ENCODE measurements at regions not wholly inside any gene's neighbourhood (a gene's known extent, or its start where the extent isn't known, plus 50 kb on each side); places are given as distances from the start of the nearest gene placed in this dataset.

DNA sequence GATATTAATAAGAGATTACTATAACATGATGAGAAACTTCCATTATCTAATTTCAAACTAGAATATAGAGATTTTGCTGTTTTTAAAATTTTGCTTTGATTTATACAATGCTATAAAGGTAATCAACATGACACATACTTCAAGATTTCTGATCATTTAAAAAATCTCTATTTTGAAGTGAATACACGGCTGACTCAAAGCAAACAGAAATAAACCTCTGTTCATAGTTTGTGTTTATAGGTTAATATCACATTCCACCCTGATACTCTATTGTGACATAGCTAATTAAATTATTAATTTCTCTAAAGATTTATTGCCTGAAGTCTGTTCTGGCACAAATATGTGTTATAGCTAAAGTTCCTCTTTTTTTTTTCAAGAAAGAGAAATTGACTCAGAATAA, 349.2 kb downstream of the TLL1 start:
- Histone ChIP-seq H3K36me3 (ENCODE audit: insufficient read depth, low read length) (no peaks in the 10 kb centered on the region), H3K9me2 (replicated peaks; ENCODE audit: low read depth, low read length) (no peaks in the 10 kb centered on the region), H3K4me1 (ENCODE audit: insufficient read depth, low read length, poor library complexity, severe bottlenecking) (no peaks in the 10 kb centered on the region), H3K4me2 (ENCODE audit: low read depth, low read length, poor library complexity, severe bottlenecking) (no peak overlapping the region), H4K20me1 (ENCODE audit: insufficient read depth, low read length, poor library complexity, severe bottlenecking) (no peaks in the 10 kb centered on the region), H3F3A (ENCODE audit: low read depth) (no peaks in the 10 kb centered on the region), H3K4me3 (ENCODE audit: low read length, poor library complexity, severe bottlenecking) (no peak overlapping the region), H3K79me2 (ENCODE audit: insufficient read depth, low read length) (no peaks in the 10 kb centered on the region), H3K9ac (ENCODE audit: low read depth, low read length, poor library complexity, severe bottlenecking) (no peak overlapping the region), H2AFZ (ENCODE audit: low read length) (no peak overlapping the region), H3K9me3 (ENCODE audit: insufficient read depth, low read depth, low read length) (no peaks in the 10 kb centered on the region), H3K27me3 (ENCODE audit: insufficient read depth, low read length, poor library complexity, severe bottlenecking) (no peaks in the 10 kb centered on the region)
- no peak for TF ChIP-seq EZH2phosphoT487 (IDR thresholded peaks at IDR 0.05; ENCODE audit: borderline replicate concordance)
- TF ChIP-seq, protein P1, sequence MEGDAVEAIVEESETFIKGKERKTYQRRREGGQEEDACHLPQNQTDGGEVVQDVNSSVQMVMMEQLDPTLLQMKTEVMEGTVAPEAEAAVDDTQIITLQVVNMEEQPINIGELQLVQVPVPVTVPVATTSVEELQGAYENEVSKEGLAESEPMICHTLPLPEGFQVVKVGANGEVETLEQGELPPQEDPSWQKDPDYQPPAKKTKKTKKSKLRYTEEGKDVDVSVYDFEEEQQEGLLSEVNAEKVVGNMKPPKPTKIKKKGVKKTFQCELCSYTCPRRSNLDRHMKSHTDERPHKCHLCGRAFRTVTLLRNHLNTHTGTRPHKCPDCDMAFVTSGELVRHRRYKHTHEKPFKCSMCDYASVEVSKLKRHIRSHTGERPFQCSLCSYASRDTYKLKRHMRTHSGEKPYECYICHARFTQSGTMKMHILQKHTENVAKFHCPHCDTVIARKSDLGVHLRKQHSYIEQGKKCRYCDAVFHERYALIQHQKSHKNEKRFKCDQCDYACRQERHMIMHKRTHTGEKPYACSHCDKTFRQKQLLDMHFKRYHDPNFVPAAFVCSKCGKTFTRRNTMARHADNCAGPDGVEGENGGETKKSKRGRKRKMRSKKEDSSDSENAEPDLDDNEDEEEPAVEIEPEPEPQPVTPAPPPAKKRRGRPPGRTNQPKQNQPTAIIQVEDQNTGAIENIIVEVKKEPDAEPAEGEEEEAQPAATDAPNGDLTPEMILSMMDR (conservative IDR thresholded peaks at IDR 0.05; ENCODE audit: low read length), result no peak

DNA sequence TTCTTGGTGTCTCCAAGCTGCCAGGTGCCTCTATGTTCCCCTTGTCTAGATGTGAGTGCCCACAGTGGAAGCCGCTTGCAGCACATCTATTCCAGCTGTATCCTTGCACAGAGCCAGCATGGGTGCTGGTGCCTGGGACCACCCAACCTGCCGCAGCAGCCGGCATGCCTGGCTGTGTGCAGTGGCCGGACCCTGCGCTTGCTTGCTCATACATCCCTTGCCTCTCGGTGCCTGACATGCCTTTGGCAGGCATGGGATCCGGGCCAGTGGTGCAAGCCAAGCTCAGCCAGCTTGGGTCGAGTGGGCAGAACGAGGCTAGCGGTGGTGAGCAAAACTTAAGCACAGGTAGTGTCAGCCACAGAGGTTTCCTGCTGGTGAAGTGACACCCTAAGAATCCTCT, 355.1 kb downstream of the TLL1 start:
- TF ChIP-seq EZH2phosphoT487 (IDR thresholded peaks at IDR 0.05; ENCODE audit: borderline replicate concordance), result no peak
- TF ChIP-seq, protein P1 (conservative IDR thresholded peaks at IDR 0.05; ENCODE audit: low read length), result no peak
- no peaks in the 10 kb centered on the region for H3F3A ChIP-seq (ENCODE audit: low read depth)

DNA sequence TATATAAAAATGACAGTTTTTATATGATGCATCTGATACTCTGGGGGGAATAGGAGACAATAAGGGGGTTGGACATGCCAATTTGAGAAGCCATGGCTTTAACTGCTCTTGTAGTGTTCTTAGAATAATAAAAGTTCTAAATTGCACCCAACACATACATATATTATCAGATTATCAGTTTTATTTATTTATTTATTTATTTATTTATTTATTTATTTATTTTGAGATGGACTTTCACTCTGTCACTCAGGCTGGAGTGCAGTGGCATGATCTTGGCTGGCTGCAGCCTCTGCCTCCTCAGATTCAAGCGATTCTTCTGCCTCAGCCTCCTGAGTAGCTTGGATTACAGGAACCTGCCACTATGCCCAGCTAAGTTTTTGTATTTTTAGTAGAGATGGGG, 356.8 kb downstream of the TLL1 start:
- TF ChIP-seq EZH2phosphoT487 (IDR thresholded peaks at IDR 0.05; ENCODE audit: borderline replicate concordance), result no peak
- TF ChIP-seq, protein P1 (conservative IDR thresholded peaks at IDR 0.05; ENCODE audit: low read length), result no peak
- no peaks in the 10 kb centered on the region for H4K20me1 ChIP-seq (ENCODE audit: insufficient read depth, low read length, poor library complexity, severe bottlenecking)
- H3F3A ChIP-seq (ENCODE audit: low read depth), result no peaks in the 10 kb centered on the region
- no peak overlapping the region for H3K9ac ChIP-seq (ENCODE audit: low read depth, low read length, poor library complexity, severe bottlenecking)
- no peak overlapping the region for H3K4me2 ChIP-seq (ENCODE audit: low read depth, low read length, poor library complexity, severe bottlenecking)
- H3K27me3 ChIP-seq (ENCODE audit: insufficient read depth, low read length, poor library complexity, severe bottlenecking), result no peaks in the 10 kb centered on the region
- H2AFZ ChIP-seq (ENCODE audit: low read length), result no peak overlapping the region
- no peaks in the 10 kb centered on the region for H3K4me1 ChIP-seq (ENCODE audit: insufficient read depth, low read length, poor library complexity, severe bottlenecking)
- no peak overlapping the region for H3K4me3 ChIP-seq (ENCODE audit: low read length, poor library complexity, severe bottlenecking)
- no peaks in the 10 kb centered on the region for H3K79me2 ChIP-seq (ENCODE audit: insufficient read depth, low read length)
- H3K9me2 ChIP-seq (replicated peaks; ENCODE audit: low read depth, low read length), result no peaks in the 10 kb centered on the region
- no peaks in the 10 kb centered on the region for H3K9me3 ChIP-seq (ENCODE audit: insufficient read depth, low read depth, low read length)
- H3K36me3 ChIP-seq (ENCODE audit: insufficient read depth, low read length), result no peaks in the 10 kb centered on the region

More for the DNA sequence above, 355.1 kb downstream of the TLL1 start:
- no peaks in the 10 kb centered on the region for H3K9me2 ChIP-seq (replicated peaks; ENCODE audit: low read depth, low read length)
- H3K4me1 ChIP-seq (ENCODE audit: insufficient read depth, low read length, poor library complexity, severe bottlenecking), result no peaks in the 10 kb centered on the region
- no peaks in the 10 kb centered on the region for H3K27me3 ChIP-seq (ENCODE audit: insufficient read depth, low read length, poor library complexity, severe bottlenecking)
- no peak overlapping the region for H3K9ac ChIP-seq (ENCODE audit: low read depth, low read length, poor library complexity, severe bottlenecking)
- no peak overlapping the region for H2AFZ ChIP-seq (ENCODE audit: low read length)
- no peaks in the 10 kb centered on the region for H3K79me2 ChIP-seq (ENCODE audit: insufficient read depth, low read length)
- no peaks in the 10 kb centered on the region for H3K9me3 ChIP-seq (ENCODE audit: insufficient read depth, low read depth, low read length)
- H4K20me1 ChIP-seq (ENCODE audit: insufficient read depth, low read length, poor library complexity, severe bottlenecking), result no peaks in the 10 kb centered on the region
- H3K36me3 ChIP-seq (ENCODE audit: insufficient read depth, low read length), result no peaks in the 10 kb centered on the region
- no peak overlapping the region for H3K4me2 ChIP-seq (ENCODE audit: low read depth, low read length, poor library complexity, severe bottlenecking)
- no peak overlapping the region for H3K4me3 ChIP-seq (ENCODE audit: low read length, poor library complexity, severe bottlenecking)
